HUDEP-2 (cell line): ENCODE measurements at regions not wholly inside any gene's neighbourhood (a gene's known extent, or its start where the extent isn't known, plus 50 kb on each side); places are given as distances from the start of the nearest gene placed in this dataset.

Experiments
- DNase-seq, 76 experiments: peaks; one replicate each; lab custom pipeline; 2025; ENCODE audit not compliant: unreplicated experiment in 76 of 76; lab: John Stamatoyannopoulos, UW

DNA sequence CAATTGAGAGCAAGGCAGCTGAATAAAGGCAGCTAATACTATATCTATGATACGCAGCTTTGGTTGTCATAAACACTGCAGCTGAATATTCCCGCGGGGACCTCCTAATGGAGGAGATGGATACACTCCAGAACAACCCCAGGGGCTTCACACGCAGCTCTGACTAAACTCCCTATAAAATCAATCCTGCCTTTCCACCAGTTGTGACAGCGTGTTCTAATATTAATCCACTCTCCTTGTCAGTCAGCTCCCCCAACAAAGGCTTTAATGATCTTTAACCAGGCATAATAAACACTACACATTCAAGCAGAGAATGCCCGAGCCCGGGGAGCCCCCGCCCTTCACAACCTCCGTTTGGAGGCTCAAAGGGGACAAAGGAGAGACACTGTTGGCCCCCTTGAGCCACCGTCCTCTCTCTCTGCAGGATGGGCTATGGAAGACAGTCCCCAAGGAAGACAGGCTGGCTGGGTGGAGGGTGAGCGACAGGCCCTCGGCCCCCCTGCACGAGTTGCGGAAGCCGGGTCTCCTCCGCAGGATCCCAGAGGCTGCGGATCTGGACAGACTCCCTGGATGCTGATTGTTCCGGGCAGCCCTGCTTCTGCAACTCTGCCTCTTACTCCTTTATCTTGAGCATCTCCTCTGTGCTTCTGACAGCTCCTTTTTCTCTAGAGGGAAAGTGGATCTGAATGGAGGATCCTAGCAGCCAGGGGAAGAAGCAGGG is 565.2 kb downstream of the BUD13 start:
- no peak for DNase-seq

DNA sequence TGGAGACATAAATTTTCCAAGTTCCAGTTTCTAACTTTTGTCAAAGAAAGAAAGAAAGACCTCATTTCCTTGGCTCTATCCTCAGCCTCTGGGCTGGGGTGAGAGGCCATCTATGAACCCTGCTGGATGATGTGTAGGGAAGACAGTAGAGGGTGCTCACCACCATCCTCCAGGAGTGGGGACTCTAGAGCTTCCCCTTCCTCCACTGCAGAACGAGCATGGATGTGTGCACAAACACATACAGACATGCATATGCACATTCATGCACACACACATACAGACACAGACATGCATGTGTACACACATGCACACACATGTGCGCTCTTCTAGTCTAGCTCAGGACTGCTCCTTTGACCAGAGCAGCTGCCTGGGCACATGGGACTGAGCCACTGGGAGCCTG is 565.8 kb downstream of the BUD13 start:
- no peak for DNase-seq

- no peak for DNase-seq
Observed at GRCh38 chr11:116202922-116203321, 569.9 kb downstream of the BUD13 start.

DNA sequence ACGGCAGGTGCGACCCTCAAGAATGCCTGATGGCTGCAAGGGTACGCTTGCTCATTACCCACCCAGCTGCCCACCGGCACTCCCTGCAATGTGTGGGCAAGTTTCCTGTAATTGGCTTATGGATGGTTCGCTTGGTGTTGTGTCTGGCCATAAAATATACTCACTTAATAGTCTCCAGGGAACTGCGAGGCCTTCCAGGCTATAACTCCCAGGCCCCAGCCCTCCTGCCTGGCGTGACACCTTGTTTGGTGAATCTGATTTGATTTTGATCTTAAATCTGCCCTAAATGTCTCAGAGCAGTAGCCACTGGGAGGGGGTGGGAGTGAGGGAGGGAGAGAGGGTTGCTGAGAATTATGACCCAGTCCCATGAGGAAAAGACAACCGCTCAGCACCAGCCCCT is 572.2 kb downstream of the BUD13 start:
- no peak for DNase-seq

DNA sequence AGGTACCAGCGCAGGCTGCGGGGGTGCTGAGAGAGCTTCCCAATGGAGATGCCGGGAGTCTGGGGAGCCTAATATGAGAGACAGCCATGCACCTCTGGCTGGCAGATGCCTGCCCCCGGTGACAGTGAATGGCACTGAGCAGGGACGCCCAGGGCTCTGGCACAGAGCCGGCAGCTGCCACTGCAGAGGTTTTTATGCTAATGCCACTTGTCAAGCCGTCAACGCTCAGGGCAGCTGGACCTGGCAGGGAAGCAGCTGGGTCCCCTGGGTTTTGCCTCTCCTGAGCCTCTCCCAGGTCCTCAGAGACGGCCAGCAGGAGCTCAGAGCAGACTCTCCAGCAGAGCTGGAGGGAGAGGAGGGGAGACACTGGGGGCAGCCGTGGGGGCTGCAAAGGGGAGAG is 573.6 kb downstream of the BUD13 start:
- no peak for DNase-seq

DNA sequence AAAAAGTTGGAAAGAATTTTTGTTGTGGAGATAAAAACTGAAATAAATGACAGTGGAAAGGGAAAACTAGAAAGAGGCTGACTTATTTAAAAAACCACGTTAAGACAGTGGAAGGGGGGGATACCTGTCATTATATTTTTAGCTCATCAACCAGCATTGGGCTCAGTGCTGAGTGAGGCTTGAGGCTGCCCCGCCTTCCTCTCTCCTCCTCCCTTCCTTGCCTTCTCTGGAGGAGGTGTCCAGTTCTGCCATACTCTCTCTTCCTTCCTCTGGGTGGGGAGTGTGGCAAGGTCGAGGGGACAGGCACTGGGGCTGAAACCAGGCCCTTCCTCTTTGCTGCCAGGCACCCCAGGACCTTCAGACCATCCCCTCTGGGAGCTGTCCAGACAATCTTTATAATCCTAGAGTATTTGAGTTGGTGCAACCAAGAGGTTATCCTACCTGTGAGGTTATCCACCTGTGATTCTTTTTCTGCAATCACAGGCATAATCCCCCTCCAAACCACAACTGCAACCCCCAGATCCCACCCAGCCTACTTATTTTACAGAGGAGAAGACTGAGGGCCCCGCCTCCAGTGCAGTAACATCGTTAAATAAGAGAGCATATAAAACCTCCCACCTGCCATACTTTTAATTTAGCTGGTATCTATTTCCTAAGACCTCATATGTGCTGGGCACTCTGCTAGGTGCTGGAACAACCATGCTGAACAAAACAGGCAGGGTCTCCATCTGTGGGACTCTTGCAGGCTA is 578.5 kb downstream of the BUD13 start:
- no peak for DNase-seq

DNA sequence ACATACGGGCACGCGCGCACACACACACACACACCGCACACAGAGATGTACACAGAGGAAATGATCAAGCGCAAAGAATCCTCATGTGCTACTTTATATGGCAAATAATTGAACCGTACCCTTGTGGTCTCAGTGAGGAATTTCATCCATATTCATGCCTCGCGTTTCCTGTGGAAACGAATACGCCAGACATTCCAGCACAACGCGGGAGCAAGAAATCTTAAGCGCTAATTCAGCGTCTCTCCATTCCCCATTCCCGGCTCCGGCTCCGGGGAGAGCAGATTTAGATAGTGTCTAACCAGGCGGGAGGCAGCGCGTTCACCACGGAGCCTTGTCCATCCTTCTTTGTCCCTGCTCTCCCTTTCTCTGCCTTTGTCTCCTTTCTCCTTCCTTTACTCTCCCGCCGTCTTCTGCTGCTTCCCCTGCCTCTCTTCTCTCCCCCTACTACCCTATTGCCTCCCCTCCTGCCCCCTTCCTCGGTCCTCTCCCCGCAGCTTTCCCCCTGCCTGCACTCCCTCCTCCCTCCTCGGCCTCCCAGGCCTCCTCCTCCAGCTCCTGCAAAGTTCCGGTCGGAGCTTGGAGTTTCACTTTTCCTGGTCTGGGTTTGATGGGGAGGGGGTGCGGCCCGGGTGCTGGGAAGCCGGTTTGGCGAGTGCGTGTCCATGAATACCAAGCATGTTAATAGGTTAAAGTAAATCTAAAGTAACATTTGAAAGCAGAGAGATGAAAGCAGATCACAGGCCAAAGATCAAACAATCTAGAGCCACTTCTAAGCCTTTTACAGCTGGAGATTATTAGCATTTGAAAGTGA is 579.3 kb downstream of the BUD13 start:
- no peak for DNase-seq

DNA sequence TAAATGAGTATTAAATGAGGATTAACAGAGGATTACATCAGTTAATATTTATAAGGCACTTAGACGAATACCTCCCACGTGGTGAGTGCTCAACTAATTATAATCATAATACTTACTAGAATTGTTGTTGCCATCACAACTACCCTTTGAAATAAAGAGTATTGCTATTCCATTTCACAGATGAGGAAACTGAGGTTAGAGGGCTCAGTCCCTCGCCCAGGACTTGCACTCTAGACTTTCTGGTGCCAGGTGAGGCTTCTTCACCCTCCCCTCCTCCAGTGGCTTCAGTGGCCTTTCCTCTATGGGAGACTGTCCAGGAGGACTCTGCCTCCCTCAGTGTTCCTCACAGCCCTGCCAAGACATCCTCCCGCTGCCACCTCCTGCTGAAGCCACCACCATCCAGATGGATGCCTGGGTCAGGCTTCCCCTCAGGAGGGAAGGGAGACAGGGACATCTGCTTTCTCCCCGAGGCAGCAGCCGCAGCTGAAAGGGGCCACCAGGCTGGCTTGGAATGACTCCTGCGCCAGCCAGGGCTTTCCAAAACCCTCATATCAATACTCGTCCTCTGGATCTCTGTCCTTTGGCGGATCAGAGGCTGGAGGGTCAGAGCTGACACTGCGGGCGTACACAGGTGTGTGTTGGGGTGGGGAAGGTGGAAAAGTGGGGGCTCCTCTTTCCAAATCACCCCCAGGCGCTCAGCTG is 580.1 kb downstream of the BUD13 start:
- DNase-seq, result no peak

DNA sequence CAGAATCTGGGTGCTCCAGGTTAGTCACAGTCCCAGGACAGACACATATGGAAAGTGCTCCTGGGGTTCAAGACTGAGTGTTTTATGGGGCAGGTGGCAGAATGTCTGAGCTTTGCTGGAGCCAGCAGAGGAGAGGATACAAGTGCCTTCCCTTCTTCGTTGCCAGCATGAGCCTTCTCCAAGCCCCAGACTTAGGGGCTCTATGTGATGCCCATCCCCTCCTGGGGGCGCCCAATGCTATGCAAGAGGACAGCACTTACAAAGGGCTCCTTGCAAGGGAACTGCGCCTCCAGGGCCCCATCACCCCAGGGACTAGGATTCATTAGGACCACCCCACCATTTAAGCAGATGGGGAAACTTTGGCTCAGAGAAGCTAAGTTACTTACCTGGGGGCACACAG is 581.9 kb downstream of the BUD13 start:
- no peak for DNase-seq

DNA sequence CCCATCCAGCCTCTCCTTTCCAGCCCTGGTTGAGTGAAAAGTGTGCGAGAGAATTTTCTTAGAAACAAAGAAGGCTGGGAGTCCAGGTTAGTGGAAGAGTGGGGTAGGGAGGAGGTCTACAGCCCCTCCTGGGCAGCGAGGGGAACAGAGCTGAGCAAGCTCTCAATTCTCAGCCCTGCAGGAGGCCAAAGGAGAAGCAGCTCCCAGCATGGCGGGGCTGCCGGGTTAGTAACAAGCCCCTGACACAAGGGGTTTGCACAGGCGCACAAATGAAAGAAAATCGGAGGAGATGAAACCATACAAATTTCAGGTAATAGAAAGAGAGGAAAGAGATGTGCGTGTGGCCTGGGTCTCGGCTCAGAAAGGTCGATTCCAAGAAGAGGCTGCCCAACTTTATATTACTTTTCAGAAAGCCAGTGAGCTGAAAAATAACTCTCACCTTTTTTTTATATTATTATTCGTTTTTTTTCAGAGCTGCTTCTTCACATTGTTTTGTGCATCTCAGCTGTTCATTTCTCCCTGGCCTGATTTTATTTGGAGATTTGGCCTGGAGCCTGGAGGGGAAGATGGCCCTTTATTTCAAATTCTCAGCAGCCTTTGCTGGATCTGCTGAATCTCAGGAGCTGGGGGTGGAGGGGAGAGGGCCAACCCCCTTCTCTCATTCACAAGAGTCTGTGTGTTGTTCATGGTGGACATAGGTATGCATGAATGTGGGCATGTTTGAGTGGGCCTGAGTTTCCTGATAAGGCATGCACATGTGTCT is 583.2 kb downstream of the BUD13 start:
- no peak for DNase-seq

DNA sequence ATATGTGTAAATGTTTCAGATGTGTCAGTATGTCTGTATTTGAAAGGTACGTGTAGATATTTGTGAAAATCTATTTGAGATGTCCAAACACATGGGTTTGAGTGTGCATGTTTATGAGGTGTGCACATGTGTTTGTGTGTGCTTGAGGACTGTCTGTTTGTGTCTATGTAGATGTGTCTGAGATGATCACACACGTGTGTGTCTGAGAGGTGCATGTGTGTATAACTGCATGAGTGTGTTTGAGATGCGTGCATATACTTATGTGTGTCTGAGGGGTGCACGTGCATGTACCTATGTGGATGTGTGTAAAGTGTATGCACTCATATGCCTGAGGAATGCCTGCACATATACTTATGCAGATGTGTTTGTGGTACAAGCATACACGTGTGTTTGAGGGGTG is 584.4 kb downstream of the BUD13 start:
- DNase-seq, result no peak

- DNase-seq, result no peak
Observed at GRCh38 chr11:116187026-116187425, 585.8 kb downstream of the BUD13 start.

DNA sequence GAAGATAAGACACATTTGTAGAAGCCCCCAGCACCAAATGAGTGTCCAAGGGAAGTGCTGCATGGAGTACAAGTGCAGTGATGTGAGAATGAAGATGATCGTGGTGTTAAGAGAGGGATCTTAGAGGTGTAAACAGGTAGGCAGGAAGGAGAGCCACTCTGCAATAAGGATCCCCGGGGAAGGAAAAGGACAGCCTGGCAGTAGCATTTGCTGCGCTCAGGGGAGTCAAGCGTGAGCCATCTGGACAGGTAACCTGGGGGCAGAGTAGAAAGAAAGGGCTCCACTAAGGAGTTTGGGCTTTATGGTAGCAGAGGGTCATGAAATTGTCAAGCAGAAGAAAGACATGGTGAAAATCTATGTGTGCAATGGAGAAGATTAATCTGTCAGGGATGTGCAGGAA is 587.2 kb downstream of the BUD13 start:
- no peak for DNase-seq

DNA sequence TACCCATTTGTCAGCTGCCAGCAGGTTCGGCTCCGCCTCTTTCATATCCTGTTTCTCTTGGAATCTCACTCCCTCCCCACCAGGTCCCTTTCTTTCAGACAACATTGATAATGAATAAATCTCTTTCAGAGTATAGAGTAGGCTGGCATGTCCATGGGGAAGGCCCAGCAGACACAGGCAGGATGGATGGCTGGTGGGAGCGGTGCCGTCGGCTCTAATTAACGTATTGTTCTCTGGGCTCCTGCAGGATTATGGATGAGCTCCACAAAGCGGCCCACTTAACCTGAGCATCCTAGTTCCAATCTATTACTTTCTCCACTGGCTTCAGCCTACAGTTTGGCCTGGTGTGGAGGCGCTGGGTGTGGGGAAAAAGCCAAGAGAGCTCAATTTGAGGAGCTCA is 588.0 kb downstream of the BUD13 start:
- DNase-seq, result no peak

GRCh38 chr11:116182356-116182966 is 590.3 kb downstream of the BUD13 start:
- DNase-seq, result no peak

- DNase-seq, result no peak
Observed at GRCh38 chr11:116180806-116181600, 591.8 kb downstream of the BUD13 start.

DNA sequence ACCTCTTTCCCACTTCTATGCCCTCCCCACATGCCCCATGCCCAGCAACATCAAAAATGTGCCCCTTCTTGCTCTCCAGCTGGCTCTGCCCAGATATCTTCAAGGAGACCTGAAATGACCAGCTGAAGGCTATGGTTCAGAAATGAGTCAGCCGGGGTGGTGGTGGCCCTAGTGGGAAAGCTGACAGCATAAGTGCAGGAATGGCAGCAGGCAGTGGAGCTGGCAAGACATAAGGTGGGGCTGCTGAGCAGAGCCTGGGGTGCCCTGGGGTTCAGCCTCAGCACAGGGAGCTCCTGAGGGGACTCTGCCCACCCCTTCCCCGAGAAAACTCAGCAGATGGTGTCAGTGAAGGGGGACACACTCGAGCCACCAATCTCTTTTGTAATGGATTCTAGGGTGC is 593.4 kb downstream of the BUD13 start:
- no peak for DNase-seq

DNA sequence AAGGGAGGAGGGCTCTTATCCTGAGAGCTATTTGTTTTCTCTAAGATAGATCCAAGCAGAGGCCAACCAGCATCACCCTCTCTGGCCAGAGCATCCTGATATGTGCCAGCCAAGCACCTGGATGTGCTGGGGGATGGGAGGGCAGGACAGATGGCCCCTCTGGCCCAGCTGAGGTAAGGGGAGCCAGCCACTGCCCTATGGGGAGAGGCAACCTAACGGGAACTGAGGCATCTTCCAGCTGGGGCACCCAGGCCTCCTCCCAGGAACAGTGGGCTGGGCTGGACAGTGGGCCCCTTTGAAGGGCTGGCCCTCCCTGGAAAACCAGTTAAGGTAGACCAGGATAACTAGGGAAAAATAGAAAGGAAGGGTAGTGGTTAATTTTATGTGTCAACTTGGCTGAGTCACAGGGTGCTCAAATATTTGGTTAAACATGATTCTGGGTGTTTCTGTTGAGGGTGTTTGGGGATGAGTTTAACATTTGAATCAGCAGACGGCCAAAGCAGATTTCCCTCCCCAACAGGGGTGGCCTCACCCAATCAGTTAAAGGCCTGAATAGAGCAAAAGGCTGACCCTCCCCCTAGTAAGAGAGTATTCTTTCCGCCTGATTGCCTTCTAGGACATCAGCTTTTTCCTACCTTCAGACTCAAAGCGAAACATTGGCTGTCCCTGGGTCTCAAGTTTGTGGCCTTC is 595.1 kb downstream of the BUD13 start:
- DNase-seq, result no peak
